Kidney epithelial cell (primary cell): ENCODE measurements at regions not wholly inside any gene's neighbourhood (a gene's known extent, or its start where the extent isn't known, plus 50 kb on each side); places are given as distances from the start of the nearest gene placed in this dataset.

ENCODE experiments used
- DNase-seq: peaks from one replicate; pipeline ENCODE4 v3.0.0-alpha.2; 2010; ENCODE audit warnings: low read depth
- H3K27me3 ChIP-seq: 2 replicates; pipeline ENCODE4 v1.6.0; 2011; ENCODE audit warnings: low read length; ENCODE audit not compliant: control insufficient read depth, insufficient read depth
- H3K36me3 ChIP-seq: 2 replicates; pipeline ENCODE4 v1.5.1; 2011; ENCODE audit warnings: low read length; ENCODE audit not compliant: control insufficient read depth, insufficient read depth
- H3K4me3 ChIP-seq: 2 replicates; pipeline ENCODE4 v1.5.1; 2011; ENCODE audit warnings: low read depth, mild to moderate bottlenecking, control low read depth, low read length
- TF ChIP-seq, protein P1 (sequence below): IDR thresholded peaks from 2 replicates; pipeline ENCODE4 v1.5.1; 2011; ENCODE audit warnings: mild to moderate bottlenecking, moderate library complexity, low read length, control low read depth, inconsistent platforms; ENCODE audit not compliant: insufficient read depth, poor library complexity, severe bottlenecking

DNA sequence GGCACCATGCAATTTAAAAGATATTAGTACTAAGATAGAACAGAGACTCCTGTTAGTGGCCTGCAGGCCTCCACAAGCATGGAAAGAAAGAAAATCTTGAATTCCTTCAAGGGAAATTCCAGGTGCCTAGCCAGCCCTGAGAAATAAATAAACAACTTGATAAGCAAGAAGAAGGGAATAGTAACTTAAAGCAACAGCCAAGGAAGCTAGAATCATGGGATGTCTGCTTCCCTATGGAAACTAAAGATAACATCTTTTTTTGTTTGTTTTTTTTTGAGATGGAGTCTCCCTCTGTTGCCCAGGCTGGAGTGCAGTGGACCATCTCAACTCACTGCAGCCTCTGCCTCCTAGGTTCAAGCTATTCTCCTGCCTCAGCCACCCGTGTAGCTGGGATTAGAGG lies 128.6 kb downstream of the SKIDA1 start:
- Histone ChIP-seq H3K4me3 (no peak overlapping the region), H3K27me3 (no peaks in the 10 kb centered on the region), H3K36me3 (no peaks in the 10 kb centered on the region)
- TF ChIP-seq, protein P1, sequence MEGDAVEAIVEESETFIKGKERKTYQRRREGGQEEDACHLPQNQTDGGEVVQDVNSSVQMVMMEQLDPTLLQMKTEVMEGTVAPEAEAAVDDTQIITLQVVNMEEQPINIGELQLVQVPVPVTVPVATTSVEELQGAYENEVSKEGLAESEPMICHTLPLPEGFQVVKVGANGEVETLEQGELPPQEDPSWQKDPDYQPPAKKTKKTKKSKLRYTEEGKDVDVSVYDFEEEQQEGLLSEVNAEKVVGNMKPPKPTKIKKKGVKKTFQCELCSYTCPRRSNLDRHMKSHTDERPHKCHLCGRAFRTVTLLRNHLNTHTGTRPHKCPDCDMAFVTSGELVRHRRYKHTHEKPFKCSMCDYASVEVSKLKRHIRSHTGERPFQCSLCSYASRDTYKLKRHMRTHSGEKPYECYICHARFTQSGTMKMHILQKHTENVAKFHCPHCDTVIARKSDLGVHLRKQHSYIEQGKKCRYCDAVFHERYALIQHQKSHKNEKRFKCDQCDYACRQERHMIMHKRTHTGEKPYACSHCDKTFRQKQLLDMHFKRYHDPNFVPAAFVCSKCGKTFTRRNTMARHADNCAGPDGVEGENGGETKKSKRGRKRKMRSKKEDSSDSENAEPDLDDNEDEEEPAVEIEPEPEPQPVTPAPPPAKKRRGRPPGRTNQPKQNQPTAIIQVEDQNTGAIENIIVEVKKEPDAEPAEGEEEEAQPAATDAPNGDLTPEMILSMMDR, result no peak
- DNase-seq, result no peak

DNA sequence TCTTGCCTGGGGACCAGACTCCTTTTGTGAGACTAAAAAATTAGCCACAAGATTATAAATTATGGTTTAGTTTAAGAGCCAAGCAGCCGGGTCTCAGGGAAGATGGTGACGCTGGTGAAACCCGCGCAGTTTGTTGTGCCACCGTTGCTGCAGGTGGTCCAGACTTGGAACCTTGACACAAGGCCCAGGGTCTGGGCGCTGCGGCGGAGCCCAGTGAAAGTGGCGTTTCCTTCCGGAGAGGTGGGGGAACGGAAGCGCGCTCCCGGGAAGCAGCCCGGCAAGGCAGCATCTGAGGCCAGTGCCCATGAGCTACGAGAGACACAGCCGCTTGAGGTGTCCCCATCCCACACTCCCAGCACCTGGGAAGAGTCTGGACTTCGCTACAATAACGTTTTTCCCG lies 131.6 kb downstream of the SKIDA1 start:
- TF ChIP-seq, protein P1, result no peak
- no peak for DNase-seq
- Histone ChIP-seq H3K27me3 (no peaks in the 10 kb centered on the region), H3K36me3 (no peaks in the 10 kb centered on the region), H3K4me3 (no peak overlapping the region)

GRCh38 chr10:21388589-21388988 lies 136.9 kb downstream of the SKIDA1 start:
- no peak for DNase-seq
- TF ChIP-seq, protein P1, result no peak
- Histone ChIP-seq H3K36me3 (no peaks in the 10 kb centered on the region), H3K27me3 (no peaks in the 10 kb centered on the region), H3K4me3 (no peak overlapping the region)

GRCh38 chr10:21387868-21388267 lies 137.6 kb downstream of the SKIDA1 start:
- Histone ChIP-seq H3K4me3 (no peak overlapping the region), H3K36me3 (no peaks in the 10 kb centered on the region)
- no peak for DNase-seq

DNA sequence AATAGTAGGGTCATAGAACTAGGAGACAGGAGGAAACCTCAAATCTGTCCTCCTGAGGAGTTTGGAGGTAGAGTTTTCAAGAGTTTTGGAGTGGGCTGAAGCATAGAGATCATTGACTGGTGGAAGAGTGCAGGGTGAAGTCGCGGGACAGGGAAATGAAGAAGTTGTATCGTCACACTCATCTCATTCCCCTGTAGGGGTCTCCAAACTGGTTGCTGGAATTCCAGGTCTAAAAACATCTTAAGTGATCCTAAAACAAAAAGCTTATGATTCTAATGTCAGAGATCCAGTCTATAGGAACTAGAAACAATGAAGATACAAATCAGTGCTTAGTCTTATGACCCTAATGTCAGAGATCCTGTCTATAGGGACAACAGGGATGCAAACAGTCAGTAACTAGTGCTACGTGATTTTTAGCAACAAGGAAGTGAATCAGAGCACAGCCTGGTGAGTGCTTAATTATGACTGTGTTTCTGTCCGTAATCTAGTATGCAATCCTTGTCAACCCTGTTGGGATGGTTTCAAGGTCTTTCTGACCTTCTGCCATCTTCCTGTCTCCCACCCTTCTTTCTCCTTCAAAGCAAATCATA lies 139.4 kb downstream of the SKIDA1 start:
- TF ChIP-seq, protein P1, result no peak
- no peak for DNase-seq
- H3K4me3 ChIP-seq, result no peak overlapping the region

More at GRCh38 chr10:21387868-21388267, 137.6 kb downstream of the SKIDA1 start:
- no peaks in the 10 kb centered on the region for H3K27me3 ChIP-seq
- TF ChIP-seq, protein P1, result no peak

DNA sequence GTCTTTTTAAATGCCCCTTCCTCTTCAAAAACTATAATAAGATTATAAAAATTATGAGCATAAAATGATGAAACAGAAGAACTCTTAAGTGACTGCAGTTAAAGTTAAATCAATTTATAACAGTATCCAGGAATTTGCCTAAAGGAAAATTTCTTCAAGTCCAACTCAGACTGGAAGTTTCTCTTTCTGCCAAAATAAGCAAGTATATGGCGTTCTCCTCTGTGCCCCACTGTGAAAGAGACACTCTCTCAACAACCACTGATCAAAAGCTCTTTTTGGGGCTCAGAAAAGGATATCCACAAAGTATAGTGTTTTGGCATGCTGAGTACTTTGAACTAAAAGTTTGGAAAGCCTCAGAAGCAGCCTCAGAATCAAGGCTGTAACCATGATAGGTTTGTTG lies 139.9 kb downstream of the SKIDA1 start:
- H3K4me3 ChIP-seq, result no peak overlapping the region
- DNase-seq, result no peak
- H3K36me3 ChIP-seq, result no peaks in the 10 kb centered on the region
- TF ChIP-seq, protein P1, result no peak
- H3K27me3 ChIP-seq, result no peaks in the 10 kb centered on the region

More for the DNA sequence above, 139.4 kb downstream of the SKIDA1 start:
- no peaks in the 10 kb centered on the region for H3K36me3 ChIP-seq
- no peaks in the 10 kb centered on the region for H3K27me3 ChIP-seq
